Embryonic facial prominence (tissue), 1 donor: ENCODE measurements at regions not wholly inside any gene's neighbourhood (a gene's known extent, or its start where the extent isn't known, plus 50 kb on each side); places are given as distances from the start of the nearest gene placed in this dataset.
"Not testable (repeated sequence)": the region's sequence is repeated elsewhere in the genome, so short reads cannot be mapped to it uniquely, and the experiment has no call there.

Source experiments
- DNase-seq: peaks from one replicate; pipeline ENCODE4 v3.0.0-alpha.2; 2016; ENCODE audit errors: extremely low spot score

- DNase-seq, result not testable (repeated sequence)
Observed at GRCh38 chr5:119299242-119299614, 56.6 kb upstream of the TNFAIP8 start.

- not testable (repeated sequence) for DNase-seq
Observed at GRCh38 chr5:119299615-119300310, 56.1 kb upstream of the TNFAIP8 start.

DNA sequence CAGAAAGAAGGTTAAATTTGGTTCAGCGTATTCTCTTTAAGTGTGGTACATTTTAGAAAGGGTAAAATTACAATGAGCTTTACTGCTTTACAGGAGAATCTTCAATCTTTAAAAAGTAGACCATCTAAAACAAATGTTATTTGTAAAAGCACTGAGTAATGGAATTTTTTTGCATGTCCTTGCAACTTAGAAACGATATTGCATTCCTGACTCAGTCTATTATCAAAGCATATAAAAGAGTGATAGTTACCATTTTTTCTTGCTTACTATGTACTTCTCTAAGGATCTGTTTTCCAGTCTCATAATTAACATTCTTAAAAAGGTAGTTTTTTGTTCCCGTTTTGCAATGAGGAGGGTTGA lies 55.5 kb upstream of the TNFAIP8 start:
- DNase-seq, result no peak

DNA sequence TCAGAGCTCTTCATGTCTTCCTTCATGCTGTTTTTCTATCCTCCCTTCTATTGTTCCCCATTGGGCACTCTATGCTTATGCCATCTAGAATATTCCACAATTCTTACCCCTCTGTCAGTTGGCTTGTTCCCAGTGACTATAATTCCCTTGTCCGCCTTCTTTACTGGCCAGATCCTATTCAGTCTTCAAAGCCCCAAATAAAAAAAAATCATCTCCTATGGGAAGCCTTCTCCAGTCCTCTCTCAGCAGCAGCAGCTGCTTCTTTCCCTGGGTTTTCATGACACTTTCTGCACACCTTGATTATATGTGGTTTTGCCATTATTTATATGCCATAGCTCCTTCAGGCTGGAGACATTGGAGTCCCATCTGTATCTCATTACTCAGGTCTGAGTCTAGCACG lies 54.6 kb upstream of the TNFAIP8 start:
- DNase-seq, result no peak

GRCh38 chr5:119301906-119302305 lies 53.9 kb upstream of the TNFAIP8 start:
- DNase-seq, result no peak

DNA sequence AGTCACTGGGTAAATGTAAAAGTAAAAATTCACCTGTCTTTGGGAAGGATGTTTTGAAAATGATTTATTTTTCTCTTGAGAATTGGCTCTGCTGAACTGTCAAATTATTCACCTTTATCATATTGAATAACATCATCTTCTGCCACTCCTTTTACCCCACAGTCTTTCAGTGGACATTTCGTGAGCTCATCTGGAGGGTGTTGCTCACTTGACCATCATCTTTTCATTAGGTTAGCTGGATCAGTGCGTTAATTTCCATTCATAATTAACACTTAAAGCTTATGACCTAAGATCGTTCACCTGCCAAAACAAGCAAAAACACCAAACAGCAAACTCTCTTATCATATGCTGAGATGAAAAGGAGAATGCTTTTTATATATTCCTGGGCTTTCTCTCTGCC lies 53.4 kb upstream of the TNFAIP8 start:
- no peak for DNase-seq

GRCh38 chr5:119302916-119303897 lies 52.6 kb upstream of the TNFAIP8 start:
- DNase-seq, result peak; percentile 80

DNA sequence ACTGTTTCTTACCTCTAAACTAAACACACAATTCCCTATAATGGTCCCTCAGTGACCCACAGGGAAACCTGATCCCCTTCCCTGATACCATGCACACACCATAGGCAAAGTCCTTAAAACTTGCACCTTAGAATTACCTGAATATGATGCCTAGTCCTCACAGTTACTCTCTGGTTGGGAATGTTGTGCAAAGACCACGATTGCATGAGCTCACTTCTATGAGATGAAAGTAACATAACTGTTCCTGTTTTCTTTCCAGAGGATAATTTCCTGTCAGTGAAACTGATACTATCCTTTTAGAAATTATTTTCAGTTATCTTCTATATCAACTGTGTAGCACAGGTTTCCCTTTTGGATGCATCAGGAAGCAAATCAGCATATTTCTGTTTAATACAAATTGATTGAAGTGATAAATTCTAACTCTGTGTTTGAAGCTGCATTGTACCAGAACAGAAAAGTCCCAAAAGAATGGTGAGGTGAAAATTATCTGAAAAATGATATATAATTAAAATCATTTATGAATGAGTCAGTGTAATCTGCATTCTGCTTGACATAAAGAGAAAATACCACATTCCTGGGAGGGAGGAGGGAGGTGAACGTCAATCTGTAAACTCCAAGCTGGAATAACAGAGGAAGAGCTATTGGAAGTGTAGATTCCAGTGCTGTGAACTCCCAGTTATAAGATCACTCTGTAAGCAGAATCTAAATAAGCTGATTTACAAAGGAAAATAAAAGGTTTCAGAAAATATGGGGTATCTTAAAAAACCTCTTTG lies 51.2 kb upstream of the TNFAIP8 start:
- no peak for DNase-seq
